ENCODE measurements at regions not wholly inside any gene's neighbourhood (a gene's known extent, or its start where the extent isn't known, plus 50 kb on each side); places are given as distances from the start of the nearest gene placed in this dataset.

- TF ChIP-seq, protein P1, sequence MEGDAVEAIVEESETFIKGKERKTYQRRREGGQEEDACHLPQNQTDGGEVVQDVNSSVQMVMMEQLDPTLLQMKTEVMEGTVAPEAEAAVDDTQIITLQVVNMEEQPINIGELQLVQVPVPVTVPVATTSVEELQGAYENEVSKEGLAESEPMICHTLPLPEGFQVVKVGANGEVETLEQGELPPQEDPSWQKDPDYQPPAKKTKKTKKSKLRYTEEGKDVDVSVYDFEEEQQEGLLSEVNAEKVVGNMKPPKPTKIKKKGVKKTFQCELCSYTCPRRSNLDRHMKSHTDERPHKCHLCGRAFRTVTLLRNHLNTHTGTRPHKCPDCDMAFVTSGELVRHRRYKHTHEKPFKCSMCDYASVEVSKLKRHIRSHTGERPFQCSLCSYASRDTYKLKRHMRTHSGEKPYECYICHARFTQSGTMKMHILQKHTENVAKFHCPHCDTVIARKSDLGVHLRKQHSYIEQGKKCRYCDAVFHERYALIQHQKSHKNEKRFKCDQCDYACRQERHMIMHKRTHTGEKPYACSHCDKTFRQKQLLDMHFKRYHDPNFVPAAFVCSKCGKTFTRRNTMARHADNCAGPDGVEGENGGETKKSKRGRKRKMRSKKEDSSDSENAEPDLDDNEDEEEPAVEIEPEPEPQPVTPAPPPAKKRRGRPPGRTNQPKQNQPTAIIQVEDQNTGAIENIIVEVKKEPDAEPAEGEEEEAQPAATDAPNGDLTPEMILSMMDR (IDR thresholded peaks at IDR 0.05) = no peak
- ATAC-seq (no peak), DNase-seq (no peak)
- H3K4me1 ChIP-seq = no peaks in the 10 kb centered on the region
- intact Hi-C loops (cut with DNase I) = no loop called here
- H3K9me3 ChIP-seq = no peaks in the 10 kb centered on the region
- no peak overlapping the region for H3K27ac ChIP-seq
- no peaks in the 10 kb centered on the region for H3K27me3 ChIP-seq
- H3K36me3 ChIP-seq = no peaks in the 10 kb centered on the region
- H3K4me3 ChIP-seq = no peak overlapping the region
These were observed 392.8 kb upstream of the CNR1 start for GRCh38 chr6:88558981-88559380.

DNA sequence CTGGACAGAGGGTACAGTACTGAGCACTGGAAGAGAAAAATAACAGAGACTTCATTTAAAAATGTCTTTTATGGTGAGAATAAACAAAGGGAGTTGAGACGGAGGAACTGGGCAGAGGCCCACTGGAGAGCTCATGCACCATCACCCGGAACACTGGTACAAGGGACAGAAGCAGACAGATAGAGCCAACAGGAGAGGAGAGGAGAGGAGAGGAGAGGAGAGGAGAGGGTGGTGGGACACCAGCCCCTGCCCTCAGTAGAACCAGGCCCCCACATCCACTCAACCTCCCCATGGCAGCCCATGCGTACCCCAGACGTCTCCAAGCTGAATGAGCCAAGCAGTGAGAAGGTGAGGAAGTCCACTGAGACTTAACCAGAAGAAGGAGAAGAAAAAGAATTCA, 390.5 kb upstream of the CNR1 start:
- Histone ChIP-seq H3K9me3 (no peaks in the 10 kb centered on the region), H3K4me3 (no peak overlapping the region), H3K27ac (no peak overlapping the region), H3K27me3 (no peaks in the 10 kb centered on the region), H3K4me1 (no peaks in the 10 kb centered on the region), H3K36me3 (no peaks in the 10 kb centered on the region)
- ATAC-seq = no peak
- no peak for DNase-seq
- intact Hi-C loops (cut with DNase I) = no loop called here
- TF ChIP-seq, protein P1 (IDR thresholded peaks at IDR 0.05) = no peak

DNA sequence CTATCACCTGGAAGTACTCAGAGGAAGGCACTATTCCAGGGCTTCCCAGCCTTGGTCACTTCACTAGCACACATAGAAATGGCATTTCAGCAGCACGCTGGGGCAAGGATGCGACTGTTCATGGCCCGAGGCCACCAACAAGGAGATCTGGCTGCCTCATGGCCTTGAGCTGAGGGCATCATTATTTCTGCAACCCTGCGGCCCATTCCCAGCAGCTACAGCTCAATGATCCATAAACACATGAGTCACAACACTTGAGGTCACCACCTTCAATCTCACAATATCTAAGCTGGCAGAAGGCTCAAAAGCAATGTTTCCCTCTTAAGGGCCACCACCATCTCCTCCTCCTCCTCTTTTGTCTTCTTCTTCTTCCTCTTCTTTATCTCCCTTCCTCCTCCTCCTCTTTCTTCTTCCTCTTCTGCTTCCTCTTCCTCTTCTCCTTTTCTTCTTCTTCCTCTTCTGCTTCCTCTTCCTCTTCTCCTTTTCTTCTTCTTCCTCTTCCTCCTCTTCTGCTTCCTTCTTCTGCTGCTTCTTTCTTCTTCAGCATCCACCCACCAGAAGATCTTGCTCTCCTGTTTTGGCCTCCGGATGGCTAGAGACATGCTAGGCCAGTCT, 382.9 kb upstream of the CNR1 start:
- Histone ChIP-seq H3K4me1 (no peaks in the 10 kb centered on the region), H3K4me3 (no peak overlapping the region), H3K27ac (no peak overlapping the region), H3K27me3 (no peaks in the 10 kb centered on the region), H3K9me3 (peaks cover 0 to 3% of the 10 kb centered on the region in 2 donors), H3K36me3 (no peaks in the 10 kb centered on the region)
- TF ChIP-seq, protein P1 (IDR thresholded peaks at IDR 0.05) = no peak
- DNase-seq = no peak
- ATAC-seq = no peak
- intact Hi-C loops (cut with DNase I) = no loop called here

DNA sequence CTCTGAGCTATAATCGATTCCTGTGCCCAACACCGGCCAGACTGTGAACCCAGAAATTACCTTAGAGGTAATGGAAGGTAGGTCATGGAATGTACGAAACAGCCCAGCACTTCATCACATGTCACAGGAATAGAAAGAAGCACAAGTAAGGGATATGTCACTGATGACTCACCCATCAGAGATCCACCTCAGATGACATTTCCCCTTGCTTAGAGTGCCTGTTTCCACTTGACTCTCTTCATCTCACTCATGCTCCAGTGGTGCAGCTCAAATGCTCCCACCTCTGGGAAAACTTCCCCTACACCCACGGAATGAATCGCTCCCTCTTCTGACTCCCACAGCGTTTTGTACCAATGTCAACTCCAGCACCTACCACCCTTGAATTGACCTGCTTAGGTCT, 381.6 kb upstream of the CNR1 start:
- no peak overlapping the region for H3K4me3 ChIP-seq
- intact Hi-C loops (cut with DNase I) = no loop called here
- H3K36me3 ChIP-seq = no peaks in the 10 kb centered on the region
- ATAC-seq (no peak), DNase-seq (no peak)
- H3K9me3 ChIP-seq = peaks cover 0 to 3% of the 10 kb centered on the region in 2 donors
- no peak overlapping the region for H3K27ac ChIP-seq
- H3K4me1 ChIP-seq = no peaks in the 10 kb centered on the region
- TF ChIP-seq, protein P1 (IDR thresholded peaks at IDR 0.05) = no peak
- no peaks in the 10 kb centered on the region for H3K27me3 ChIP-seq

DNA sequence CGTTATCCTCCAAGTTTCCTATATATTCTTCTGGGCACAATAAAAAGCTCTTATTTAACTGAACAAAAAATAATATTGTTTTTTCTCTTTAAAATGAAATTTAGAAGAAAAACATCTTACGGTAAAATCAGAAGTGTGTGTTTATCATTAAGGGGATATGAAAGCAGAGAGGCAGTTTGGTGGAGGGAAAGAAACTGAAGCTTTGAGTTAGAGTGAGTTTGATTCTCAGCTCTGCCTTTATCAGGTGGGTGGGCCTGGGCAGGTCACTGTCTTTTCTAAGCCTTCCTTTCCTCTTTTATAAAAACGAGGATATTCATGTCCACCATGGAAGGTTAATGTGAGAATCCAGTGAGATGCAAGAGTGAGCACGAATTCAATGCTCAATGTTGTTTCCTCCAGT, 379.8 kb upstream of the CNR1 start:
- H3K36me3 ChIP-seq = no peaks in the 10 kb centered on the region
- no peak overlapping the region for H3K27ac ChIP-seq
- no peak for ATAC-seq
- no peaks in the 10 kb centered on the region for H3K4me1 ChIP-seq
- intact Hi-C loops (cut with DNase I) = no loop called here
- H3K4me3 ChIP-seq = no peak overlapping the region
- H3K9me3 ChIP-seq = peaks cover 0 to 3% of the 10 kb centered on the region in 2 donors
- no peak for DNase-seq
- TF ChIP-seq, protein P1 (IDR thresholded peaks at IDR 0.05) = no peak
- H3K27me3 ChIP-seq = no peaks in the 10 kb centered on the region

All from left lung (tissue), 4 donors.